ENCODE measurements at regions not wholly inside any gene's neighbourhood (a gene's known extent, or its start where the extent isn't known, plus 50 kb on each side); places are given as distances from the start of the nearest gene placed in this dataset.

DNA sequence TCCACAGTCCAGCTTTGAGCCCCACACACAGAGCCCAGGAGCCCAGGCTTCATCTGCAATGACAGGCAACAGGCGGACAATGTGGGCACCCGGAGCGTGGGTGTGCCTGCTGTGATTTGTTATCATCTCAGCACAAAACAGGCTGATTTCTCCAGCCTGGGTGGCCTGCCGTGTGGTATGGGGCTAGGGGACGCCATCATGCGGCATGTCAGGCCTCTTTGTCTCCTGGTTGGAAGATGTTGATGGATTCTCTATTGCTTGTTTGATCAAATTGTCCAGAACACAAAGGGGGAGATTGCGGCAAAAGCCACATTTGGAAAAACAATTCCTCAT lies 147.1 kb downstream of the KIF26A start:
- Histone ChIP-seq H2AFZ (ENCODE audit: low read depth) (no peak overlapping the region), H3K36me3 (replicated peaks in 1 of 2; ENCODE audit: control insufficient read depth in 1 of 2, insufficient read depth in 2 of 2, low read length in 1 of 2) (no peaks in the 10 kb centered on the region), H3K9me3 (no peaks in the 10 kb centered on the region), H4K20me1 (ENCODE audit: insufficient read depth) (no peaks in the 10 kb centered on the region), H3K9me2 (no peaks in the 10 kb centered on the region), H3K9ac (no peak overlapping the region), H3F3A (replicated peaks; ENCODE audit: insufficient read depth) (peaks cover 5% of the 10 kb centered on the region), H3K79me2 (ENCODE audit: insufficient read depth) (no peaks in the 10 kb centered on the region), H3K4me3 (ENCODE audit: low read depth in 2 of 2, low read length in 1 of 2) (no peak overlapping the region), H3K4me2 (no peak overlapping the region), H3K4me1 (ENCODE audit: control insufficient read depth in 1 of 2, insufficient read depth in 2 of 2, low read depth in 1 of 2, low read length in 1 of 2) (peaks cover 0 to 68% of the 10 kb centered on the region in 2 experiments; a peak in 1 of 4 replicates), H3K27ac (ENCODE audit: low read depth in 2 of 2, low read length in 1 of 2) (peak overlapping the region in 1 of 2 experiments; percentile 62; a peak in 2 of 4 replicates), H3K27me3 (ENCODE audit: insufficient read depth) (no peaks in the 10 kb centered on the region)
- POLR2A ChIA-PET, result interaction anchor here (0.9 to 1.0 kb wide), 2 partner anchors 10 to 62 kb away, joined by 3 read pairs; no protein-coding TSS in a partner anchor
- DNase-seq, result peak; percentile 66
- no peak for TF ChIP-seq RFX5 (IDR thresholded peaks at IDR 0.05; ENCODE audit: low read length)
- peak; percentile 14; the same call in 1 of the 2 replicates for TF ChIP-seq RCOR1 (IDR thresholded peaks at IDR 0.05; ENCODE audit: low read length)
- no peak for TF ChIP-seq MXI1 (IDR thresholded peaks at IDR 0.05; ENCODE audit: low read depth, low read length)
- no peak for TF ChIP-seq TEAD4 (IDR thresholded peaks at IDR 0.05; ENCODE audit: borderline replicate concordance, insufficient read depth)
- TF ChIP-seq, protein P1, sequence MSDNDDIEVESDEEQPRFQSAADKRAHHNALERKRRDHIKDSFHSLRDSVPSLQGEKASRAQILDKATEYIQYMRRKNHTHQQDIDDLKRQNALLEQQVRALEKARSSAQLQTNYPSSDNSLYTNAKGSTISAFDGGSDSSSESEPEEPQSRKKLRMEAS (IDR thresholded peaks at IDR 0.05; ENCODE audit: low read depth), result no peak
- TF ChIP-seq GATA2 (CRISPR knock-in tag; IDR thresholded peaks at IDR 0.05), result peak; percentile 75
- TF ChIP-seq NRF1 (IDR thresholded peaks at IDR 0.05; ENCODE audit: low read depth, low read length), result no peak
- TF ChIP-seq GABPA (IDR thresholded peaks at IDR 0.05; ENCODE audit: low read depth), result no peak
- no peak for TF ChIP-seq RXRA (IDR thresholded peaks at IDR 0.05; ENCODE audit: borderline replicate concordance, low read depth)
- peak; percentile 79; the same call in 1 of the 2 replicates for TF ChIP-seq FOXJ3 (CRISPR knock-in tag; IDR thresholded peaks at IDR 0.05)
- no peak for TF ChIP-seq FOXM1 (IDR thresholded peaks at IDR 0.05; ENCODE audit: low read depth)
- no peak for TF ChIP-seq TAF1 (IDR thresholded peaks at IDR 0.05; ENCODE audit: borderline replicate concordance, low read depth, low read length)
- TF ChIP-seq EP300 (IDR thresholded peaks at IDR 0.05; ENCODE audit: borderline replicate concordance in 1 of 2, low read depth in 1 of 2, low read length in 1 of 2), result peak in 1 of 2 experiments; percentile 24; a peak in 1 of 4 replicates
- no peak for TF ChIP-seq NFIC (IDR thresholded peaks at IDR 0.05; ENCODE audit: borderline replicate concordance)
- TF ChIP-seq JUND (IDR thresholded peaks at IDR 0.05), result no peak
- no peak for TF ChIP-seq RAD21 (IDR thresholded peaks at IDR 0.05; ENCODE audit: low read length)
- TF ChIP-seq CHD2 (IDR thresholded peaks at IDR 0.05; ENCODE audit: low read length, partially characterized antibody), result no peak
- TF ChIP-seq EZH2phosphoT487 (IDR thresholded peaks at IDR 0.05; ENCODE audit: borderline replicate concordance, low read depth), result no peak
- TF ChIP-seq, protein P2, sequence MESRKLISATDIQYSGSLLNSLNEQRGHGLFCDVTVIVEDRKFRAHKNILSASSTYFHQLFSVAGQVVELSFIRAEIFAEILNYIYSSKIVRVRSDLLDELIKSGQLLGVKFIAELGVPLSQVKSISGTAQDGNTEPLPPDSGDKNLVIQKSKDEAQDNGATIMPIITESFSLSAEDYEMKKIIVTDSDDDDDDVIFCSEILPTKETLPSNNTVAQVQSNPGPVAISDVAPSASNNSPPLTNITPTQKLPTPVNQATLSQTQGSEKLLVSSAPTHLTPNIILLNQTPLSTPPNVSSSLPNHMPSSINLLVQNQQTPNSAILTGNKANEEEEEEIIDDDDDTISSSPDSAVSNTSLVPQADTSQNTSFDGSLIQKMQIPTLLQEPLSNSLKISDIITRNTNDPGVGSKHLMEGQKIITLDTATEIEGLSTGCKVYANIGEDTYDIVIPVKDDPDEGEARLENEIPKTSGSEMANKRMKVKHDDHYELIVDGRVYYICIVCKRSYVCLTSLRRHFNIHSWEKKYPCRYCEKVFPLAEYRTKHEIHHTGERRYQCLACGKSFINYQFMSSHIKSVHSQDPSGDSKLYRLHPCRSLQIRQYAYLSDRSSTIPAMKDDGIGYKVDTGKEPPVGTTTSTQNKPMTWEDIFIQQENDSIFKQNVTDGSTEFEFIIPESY (IDR thresholded peaks at IDR 0.05; ENCODE audit: borderline replicate concordance, low read depth), result no peak
- no peak for TF ChIP-seq FOSL2 (IDR thresholded peaks at IDR 0.05; ENCODE audit: borderline replicate concordance, low read depth)
- CTCF ChIA-PET, result interaction anchor here (0.8 to 2.2 kb wide), 3 partner anchors 9 to 61 kb away, joined by 3 to 9 read pairs (median 5); no protein-coding TSS in a partner anchor
- 51% methylated on average over 7 of the region's 7 CpGs for WGBS (ENCODE audit: low lambda C conversion rate)

Measured in SK-N-SH (cell line).